Progenitor cell of endocrine pancreas (in vitro differentiated cells): ENCODE measurements at regions not wholly inside any gene's neighbourhood (a gene's known extent, or its start where the extent isn't known, plus 50 kb on each side); places are given as distances from the start of the nearest gene placed in this dataset.
"Not testable (repeated sequence)": the region's sequence is repeated elsewhere in the genome, so short reads cannot be mapped to it uniquely, and the experiment has no call there.

Source experiments
- DNase-seq: peaks from one replicate; pipeline ENCODE4 v3.0.0; 2021; ENCODE audit warnings: low spot score; ENCODE audit not compliant: unreplicated experiment
- H3K27ac Mint-ChIP-seq: 2 replicates; pipeline ENCODE4 v1.8.0; 2021; ENCODE audit warnings: mild to moderate bottlenecking, moderate library complexity, mixed read lengths
- H3K27me3 Mint-ChIP-seq: 2 replicates; pipeline ENCODE4 v1.8.0; 2021; ENCODE audit warnings: mixed read lengths
- H3K36me3 Mint-ChIP-seq: 2 replicates; pipeline ENCODE4 v1.8.0; 2022; ENCODE audit warnings: mixed read lengths; ENCODE audit not compliant: insufficient read depth
- H3K4me1 Mint-ChIP-seq: 2 replicates; pipeline ENCODE4 v1.8.0; 2021; ENCODE audit warnings: low read depth, mixed read lengths
- H3K4me3 Mint-ChIP-seq: 2 replicates; pipeline ENCODE4 v1.8.0; 2021; ENCODE audit warnings: low read depth, mild to moderate bottlenecking, moderate library complexity, mixed read lengths
- H3K9me3 Mint-ChIP-seq: 2 replicates; pipeline ENCODE4 v1.8.0; 2021; ENCODE audit warnings: low read depth, mixed read lengths
- CTCF ChIP-seq: fragments of 200-600 bp; sonication (generic); IDR thresholded peaks from one replicate; pipeline ENCODE4 v1.5.0; 2021; ENCODE audit warnings: antibody characterized with exemption, mild to moderate bottlenecking; ENCODE audit not compliant: unreplicated experiment

- Mint-ChIP-seq H3K27me3 (no peaks in the 10 kb centered on the region), H3K4me1 (peaks cover 2% of the 10 kb centered on the region), H3K36me3 (no peaks in the 10 kb centered on the region), H3K27ac (no peak overlapping the region), H3K9me3 (peaks cover 2% of the 10 kb centered on the region), H3K4me3 (no peak overlapping the region)
- no peak for DNase-seq
- TF ChIP-seq CTCF = no peak
Measured at GRCh38 chr12:91640021-91640420, 457.4 kb upstream of the DCN start.

DNA sequence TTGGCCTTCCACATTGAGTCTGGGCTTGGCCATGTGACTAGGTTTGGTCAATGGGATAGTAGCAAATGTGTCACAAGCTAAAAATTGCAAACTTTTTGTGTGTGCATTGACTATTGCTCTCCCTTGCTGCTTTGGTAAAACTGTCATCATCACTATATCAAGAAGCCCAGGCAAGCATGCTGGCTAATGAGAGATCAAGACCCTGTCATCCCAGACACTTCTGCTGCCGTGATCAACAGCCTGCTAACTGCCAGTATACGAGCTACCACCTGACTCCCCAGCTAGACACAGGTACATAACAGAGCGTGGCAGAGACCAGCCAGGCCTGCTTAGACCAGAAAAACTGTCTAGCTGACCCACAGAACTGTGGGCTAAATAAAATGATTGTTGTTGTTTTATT lies 456.7 kb upstream of the DCN start:
- H3K9me3 Mint-ChIP-seq = peaks cover 7% of the 10 kb centered on the region
- H3K27me3 Mint-ChIP-seq = no peaks in the 10 kb centered on the region
- no peaks in the 10 kb centered on the region for H3K36me3 Mint-ChIP-seq
- no peak for DNase-seq
- H3K4me3 Mint-ChIP-seq = no peak overlapping the region
- TF ChIP-seq CTCF = no peak
- H3K27ac Mint-ChIP-seq = no peak overlapping the region
- peaks cover 2% of the 10 kb centered on the region for H3K4me1 Mint-ChIP-seq

- TF ChIP-seq CTCF = no peak
- H3K36me3 Mint-ChIP-seq = no peaks in the 10 kb centered on the region
Measured at GRCh38 chr12:91637789-91638624, 455.4 kb upstream of the DCN start.

GRCh38 chr12:91636721-91637120 lies 454.1 kb upstream of the DCN start:
- H3K27me3 Mint-ChIP-seq = no peaks in the 10 kb centered on the region
- no peaks in the 10 kb centered on the region for H3K36me3 Mint-ChIP-seq
- no peak for TF ChIP-seq CTCF
- peaks cover 2% of the 10 kb centered on the region for H3K4me1 Mint-ChIP-seq
- no peak for DNase-seq
- peaks cover 7% of the 10 kb centered on the region for H3K9me3 Mint-ChIP-seq
- no peak overlapping the region for H3K27ac Mint-ChIP-seq
- H3K4me3 Mint-ChIP-seq = no peak overlapping the region

More at GRCh38 chr12:91637789-91638624, 455.4 kb upstream of the DCN start:
- peaks cover 7% of the 10 kb centered on the region for H3K9me3 Mint-ChIP-seq
- H3K27me3 Mint-ChIP-seq = no peaks in the 10 kb centered on the region
- no peak overlapping the region for H3K27ac Mint-ChIP-seq
- peaks cover 2% of the 10 kb centered on the region for H3K4me1 Mint-ChIP-seq
- no peak for DNase-seq
- H3K4me3 Mint-ChIP-seq = no peak overlapping the region

DNA sequence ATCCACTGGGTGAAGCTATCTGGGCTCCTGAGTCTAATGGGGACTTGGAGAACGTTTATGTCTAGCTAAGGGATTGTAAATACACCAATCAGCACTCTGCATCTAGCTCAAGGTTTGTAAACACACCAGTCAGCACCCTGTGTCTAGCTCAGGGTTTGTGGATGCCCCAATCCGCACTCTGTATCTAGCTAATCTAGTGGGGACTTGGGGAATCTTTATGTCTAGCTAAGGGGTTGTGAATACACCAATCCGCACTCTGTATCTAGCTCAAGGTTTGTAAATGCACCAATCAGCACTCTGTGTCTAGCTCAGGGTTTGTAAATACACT lies 451.7 kb upstream of the DCN start:
- peak overlapping the region; percentile 63 for H3K4me3 Mint-ChIP-seq
- H3K36me3 Mint-ChIP-seq, H3K27me3 Mint-ChIP-seq, DNase-seq, H3K27ac Mint-ChIP-seq, H3K4me1 Mint-ChIP-seq, H3K9me3 Mint-ChIP-seq: not testable (repeated sequence)

DNA sequence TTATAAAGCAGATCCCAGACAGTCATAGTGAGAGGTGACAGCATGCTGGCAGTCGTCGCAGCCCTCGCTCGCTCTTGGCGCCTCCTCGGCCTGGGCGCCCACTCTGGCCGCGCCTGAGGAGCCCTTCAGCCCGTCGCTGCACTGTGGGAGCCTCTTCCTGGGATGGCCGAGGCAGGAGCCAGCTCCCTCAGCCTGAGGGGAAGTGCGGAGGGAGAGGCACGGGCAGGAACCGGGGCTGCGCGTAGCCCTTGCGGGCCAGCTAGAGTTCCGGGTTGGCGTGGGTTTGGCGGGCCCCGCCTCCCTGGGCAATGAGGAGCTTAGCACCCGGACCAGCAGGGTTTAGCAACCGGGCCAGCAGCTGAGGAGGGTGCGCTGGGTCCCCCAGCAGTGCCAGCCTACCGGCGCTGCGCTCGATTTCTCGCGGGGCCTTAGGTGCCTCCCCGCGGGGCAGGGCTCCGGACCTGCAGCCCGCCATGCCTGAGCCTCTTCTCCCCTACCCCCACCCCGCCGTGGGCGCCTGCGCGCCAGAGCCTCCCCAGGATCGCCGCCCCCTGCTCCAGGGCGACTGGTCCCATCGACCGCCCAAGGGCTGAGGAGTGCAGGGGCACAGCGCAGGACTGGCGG lies 451.2 kb upstream of the DCN start:
- H3K27ac Mint-ChIP-seq = no peak overlapping the region
- DNase-seq = no peak
- peak overlapping the region; percentile 21 for H3K4me3 Mint-ChIP-seq
- TF ChIP-seq CTCF = no peak
- no peaks in the 10 kb centered on the region for H3K27me3 Mint-ChIP-seq
- H3K4me1 Mint-ChIP-seq = peaks cover 5% of the 10 kb centered on the region
- peaks cover 7% of the 10 kb centered on the region for H3K9me3 Mint-ChIP-seq
- no peaks in the 10 kb centered on the region for H3K36me3 Mint-ChIP-seq
